SU-DHL-6 (cell line): ENCODE measurements at regions not wholly inside any gene's neighbourhood (a gene's known extent, or its start where the extent isn't known, plus 50 kb on each side); places are given as distances from the start of the nearest gene placed in this dataset.

Experiments used
- H2AFZ ChIP-seq: fragments of 200-600 bp; sonication (generic); 2 replicates; pipeline ENCODE4 v1.6.1; 2014; ENCODE audit warnings: low read depth, mild to moderate bottlenecking, moderate library complexity, mixed read lengths, antibody characterized with exemption, low read length; ENCODE audit not compliant: severe bottlenecking
- H3F3A ChIP-seq: fragments of 200-600 bp; shearing (Covaris generic); 2 replicates; pipeline ENCODE4 v1.6.0; 2016; ENCODE audit warnings: antibody characterized with exemption, mild to moderate bottlenecking; ENCODE audit not compliant: insufficient read depth
- H3K27ac ChIP-seq: fragments of 200-600 bp; sonication (generic); 2 replicates; pipeline ENCODE4 v1.5.1; 2016; ENCODE audit warnings: low read depth, mild to moderate bottlenecking, low read length, moderate library complexity, mixed read lengths
- H3K27me3 ChIP-seq: fragments of 200-600 bp; sonication (generic), shearing (Covaris generic); 2 replicates; pipeline ENCODE4 v1.6.0; 2014; ENCODE audit warnings: mild to moderate bottlenecking, low read length
- H3K36me3 ChIP-seq: fragments of 200-600 bp; sonication (generic); 2 replicates; pipeline ENCODE4 v1.6.1; 2014; ENCODE audit warnings: mild to moderate bottlenecking, low read length, mixed read lengths
- H3K4me2 ChIP-seq: fragments of 300-600, 200-600 bp; shearing (Covaris generic), sonication (generic); 2 replicates; pipeline ENCODE4 v1.6.0; 2014; ENCODE audit warnings: low read length, low read depth, mild to moderate bottlenecking; ENCODE audit not compliant: poor library complexity, severe bottlenecking
- H3K4me3 ChIP-seq: fragments of 200-600 bp; sonication (generic); 2 replicates; pipeline ENCODE4 v1.5.1; 2014; ENCODE audit warnings: antibody characterized with exemption, low read length, mild to moderate bottlenecking, mixed read lengths; ENCODE audit not compliant: insufficient read depth, poor library complexity, severe bottlenecking
- H3K79me2 ChIP-seq: fragments of 200-600 bp; sonication (generic); 2 replicates; pipeline ENCODE4 v1.6.1; 2014; ENCODE audit warnings: mild to moderate bottlenecking, low read length, moderate library complexity; ENCODE audit not compliant: insufficient read depth
- H3K9ac ChIP-seq: fragments of 200-600 bp; sonication (generic); 2 replicates; pipeline ENCODE4 v1.7.0; 2014; ENCODE audit warnings: mild to moderate bottlenecking, low read length
- H3K9me2 ChIP-seq: fragments of 200-600 bp; sonication (generic); replicated peaks from 2 replicates; pipeline ENCODE4 v1.6.1; 2014; ENCODE audit warnings: low read length; ENCODE audit not compliant: insufficient read depth
- H3K9me3 ChIP-seq: fragments of 200-600 bp; sonication (generic); 2 replicates; pipeline ENCODE4 v1.6.1; 2014; ENCODE audit warnings: low read length, mixed read lengths; ENCODE audit not compliant: insufficient read depth
- H4K20me1 ChIP-seq: fragments of 200-600 bp; sonication (generic); 2 replicates; pipeline ENCODE4 v1.6.1; 2014; ENCODE audit warnings: low read depth, mild to moderate bottlenecking, antibody characterized with exemption, low read length, moderate library complexity, mixed read lengths
- EZH2phosphoT487 ChIP-seq: fragments of 200-600 bp; sonication (generic), shearing (Covaris generic); conservative IDR thresholded peaks from 2 replicates; pipeline ENCODE4 v1.6.1; 2018; ENCODE audit warnings: mild to moderate bottlenecking, antibody characterized with exemption, low read length, moderate library complexity, mixed read lengths
- TF ChIP-seq, protein P1 (sequence below): fragments of 200-600 bp; sonication (generic); IDR thresholded peaks from one replicate; pipeline ENCODE4 v1.5.1; 2017; ENCODE audit warnings: antibody characterized with exemption, mild to moderate bottlenecking, low read length, moderate library complexity; ENCODE audit not compliant: insufficient read depth, poor library complexity, severe bottlenecking

DNA sequence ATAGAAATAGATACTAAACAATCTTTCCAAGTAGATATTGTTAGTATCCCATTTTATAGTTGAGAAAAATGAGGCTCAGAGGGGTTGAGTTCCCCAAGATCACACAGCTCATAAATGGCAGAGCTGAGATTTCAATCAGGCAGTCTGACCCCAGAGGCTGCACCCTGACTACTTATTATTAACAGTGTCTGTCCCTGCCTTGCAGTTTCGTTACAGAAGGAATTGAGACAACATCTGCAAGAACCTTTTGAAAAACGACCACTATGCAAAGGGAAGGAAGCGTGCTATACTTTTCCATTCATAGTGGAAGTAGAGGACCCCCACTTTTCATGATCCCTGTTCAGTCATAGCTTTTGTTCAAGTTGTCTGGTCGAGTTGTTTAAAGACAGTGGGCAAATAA is 53.2 kb upstream of the SEC11C start:
- no peaks in the 10 kb centered on the region for H3K27me3 ChIP-seq
- TF ChIP-seq, protein P1, sequence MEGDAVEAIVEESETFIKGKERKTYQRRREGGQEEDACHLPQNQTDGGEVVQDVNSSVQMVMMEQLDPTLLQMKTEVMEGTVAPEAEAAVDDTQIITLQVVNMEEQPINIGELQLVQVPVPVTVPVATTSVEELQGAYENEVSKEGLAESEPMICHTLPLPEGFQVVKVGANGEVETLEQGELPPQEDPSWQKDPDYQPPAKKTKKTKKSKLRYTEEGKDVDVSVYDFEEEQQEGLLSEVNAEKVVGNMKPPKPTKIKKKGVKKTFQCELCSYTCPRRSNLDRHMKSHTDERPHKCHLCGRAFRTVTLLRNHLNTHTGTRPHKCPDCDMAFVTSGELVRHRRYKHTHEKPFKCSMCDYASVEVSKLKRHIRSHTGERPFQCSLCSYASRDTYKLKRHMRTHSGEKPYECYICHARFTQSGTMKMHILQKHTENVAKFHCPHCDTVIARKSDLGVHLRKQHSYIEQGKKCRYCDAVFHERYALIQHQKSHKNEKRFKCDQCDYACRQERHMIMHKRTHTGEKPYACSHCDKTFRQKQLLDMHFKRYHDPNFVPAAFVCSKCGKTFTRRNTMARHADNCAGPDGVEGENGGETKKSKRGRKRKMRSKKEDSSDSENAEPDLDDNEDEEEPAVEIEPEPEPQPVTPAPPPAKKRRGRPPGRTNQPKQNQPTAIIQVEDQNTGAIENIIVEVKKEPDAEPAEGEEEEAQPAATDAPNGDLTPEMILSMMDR, result no peak
- TF ChIP-seq EZH2phosphoT487, result no peak
- no peak overlapping the region for H2AFZ ChIP-seq
- H4K20me1 ChIP-seq, result no peaks in the 10 kb centered on the region
- H3K36me3 ChIP-seq, result no peaks in the 10 kb centered on the region
- H3K9me2 ChIP-seq, result no peaks in the 10 kb centered on the region
- no peak overlapping the region for H3K4me3 ChIP-seq
- no peak overlapping the region for H3K27ac ChIP-seq
- H3K9me3 ChIP-seq, result no peaks in the 10 kb centered on the region
- no peaks in the 10 kb centered on the region for H3F3A ChIP-seq
- no peak overlapping the region for H3K9ac ChIP-seq
- no peaks in the 10 kb centered on the region for H3K79me2 ChIP-seq
- no peak overlapping the region for H3K4me2 ChIP-seq

- no peaks in the 10 kb centered on the region for H3F3A ChIP-seq
- H3K79me2 ChIP-seq, result no peaks in the 10 kb centered on the region
- no peaks in the 10 kb centered on the region for H3K27me3 ChIP-seq
- H4K20me1 ChIP-seq, result no peaks in the 10 kb centered on the region
- H3K4me3 ChIP-seq, result no peak overlapping the region
- H3K9me3 ChIP-seq, result no peaks in the 10 kb centered on the region
- no peak overlapping the region for H3K9ac ChIP-seq
- H3K9me2 ChIP-seq, result no peaks in the 10 kb centered on the region
- H3K36me3 ChIP-seq, result no peaks in the 10 kb centered on the region
- H3K4me2 ChIP-seq, result no peak overlapping the region
- H3K27ac ChIP-seq, result no peak overlapping the region
- no peak for TF ChIP-seq EZH2phosphoT487
- TF ChIP-seq, protein P1, result no peak
- H2AFZ ChIP-seq, result no peak overlapping the region
Measured at GRCh38 chr18:59087391-59087790, 52.3 kb upstream of the SEC11C start.
